Endothelial cell of umbilical vein (primary cell): ENCODE measurements at regions not wholly inside any gene's neighbourhood (a gene's known extent, or its start where the extent isn't known, plus 50 kb on each side); places are given as distances from the start of the nearest gene placed in this dataset.

ENCODE experiments used
- BruUV-seq: library from RNA; stranded (reverse); fragments of 400-500 nt; replicated peaks from 2 replicates; lab custom pipeline; 2021; lab: Mats Ljungman, UMichigan
- CTCF ChIA-PET: fragments of 300-600, 350-600 bp; sonication (Branson Sonifier 250); formaldehyde crosslinking; loops from one replicate; lab custom pipeline; 2021; ENCODE audit warnings: antibody characterized with exemption, inconsistent platforms; lab: Charles Lee
- POLR2A ChIA-PET: fragments of 300-600, 350-600 bp; sonication (Branson Sonifier 250); formaldehyde crosslinking; loops from one replicate; lab custom pipeline; 2021; ENCODE audit warnings: antibody characterized with exemption, inconsistent platforms; lab: Charles Lee
- DNase-seq: peaks from one replicate; pipeline ENCODE4 v3.0.0-alpha.2; 2011; ENCODE audit warnings: low read depth, low spot score
- FAIRE-seq: peaks from 2 replicates; lab custom pipeline; 2011; peaks lifted over from hg19 to GRCh38; lab: Jason Lieb, UNC
- H2AFZ ChIP-seq: 2 replicates; pipeline ENCODE4 v1.6.0; 2012; ENCODE audit warnings: low read depth, low read length, control low read depth, inconsistent platforms
- H3K27ac ChIP-seq: 2 replicates; pipeline ENCODE4 v1.5.1; 2011; ENCODE audit warnings: low read depth, mild to moderate bottlenecking, control low read depth, low read length, moderate library complexity; ENCODE audit not compliant: insufficient read depth
- H3K27me3 ChIP-seq, 2 experiments: 2 replicates each; pipeline versions ENCODE4 v1.6.0 to v1.6.1; 2011; ENCODE audit warnings: low read length in 2 of 2, mixed read lengths in 1 of 2; ENCODE audit not compliant: control insufficient read depth in 2 of 2, insufficient read depth in 2 of 2
- H3K36me3 ChIP-seq, 2 experiments: 2 replicates in 1 of 2; 3 replicates in 1 of 2; pipeline ENCODE4 v1.5.1; 2011; ENCODE audit warnings: low read length in 2 of 2, mild to moderate bottlenecking in 1 of 2, moderate library complexity in 1 of 2; ENCODE audit not compliant: control insufficient read depth in 2 of 2, insufficient read depth in 2 of 2; ENCODE audit errors: extremely low read depth in 1 of 2
- H3K4me1 ChIP-seq: 3 replicates; pipeline ENCODE4 v1.5.1; 2011; ENCODE audit warnings: mild to moderate bottlenecking, low read length; ENCODE audit not compliant: control insufficient read depth, insufficient read depth; ENCODE audit errors: extremely low read depth
- H3K4me2 ChIP-seq: 2 replicates; pipeline ENCODE4 v1.6.1; 2011; ENCODE audit warnings: low read length, control low read depth, mixed read lengths; ENCODE audit not compliant: insufficient read depth
- H3K4me3 ChIP-seq, 3 experiments: fragments of 200-600 bp in 1 of 3; sonication (generic), shearing (Covaris generic) in 1 of 3; replicated peaks in 1 of 3; 2 replicates each; pipeline ENCODE4 v1.5.1; 2011 to 2016; ENCODE audit warnings: control low read depth in 3 of 3, low read length in 3 of 3, mild to moderate bottlenecking in 2 of 3, inconsistent platforms in 1 of 3, low read depth in 1 of 3, moderate library complexity in 1 of 3; ENCODE audit not compliant: insufficient read depth in 1 of 3
- H3K79me2 ChIP-seq: 2 replicates; pipeline ENCODE4 v1.6.0; 2012; ENCODE audit warnings: low read length, inconsistent platforms; ENCODE audit not compliant: control insufficient read depth, insufficient read depth
- H3K9ac ChIP-seq: replicated peaks from 2 replicates; pipeline ENCODE3; 2011; ENCODE audit warnings: low read length, control low read depth; ENCODE audit not compliant: insufficient read depth; ENCODE audit errors: extremely low read depth
- H3K9me1 ChIP-seq: replicated peaks from 3 replicates; pipeline ENCODE4 v1.6.0; 2011; ENCODE audit warnings: mild to moderate bottlenecking, low read length; ENCODE audit not compliant: control insufficient read depth, insufficient read depth; ENCODE audit errors: extremely low read depth
- H3K9me3 ChIP-seq: replicated peaks from 2 replicates; pipeline ENCODE4 v1.5.1; 2012; ENCODE audit warnings: low read length, inconsistent platforms; ENCODE audit not compliant: control insufficient read depth, insufficient read depth
- H4K20me1 ChIP-seq: replicated peaks from 2 replicates; pipeline ENCODE3; 2011; ENCODE audit warnings: mild to moderate bottlenecking, low read length; ENCODE audit not compliant: control insufficient read depth, insufficient read depth; ENCODE audit errors: extremely low read depth
- CTCF ChIP-seq, 2 donors: IDR thresholded peaks; 1 replicate in 1 of 2; 2 replicates in 1 of 2; pipeline ENCODE4 v1.5.1; 2011; ENCODE audit warnings: low read length in 2 of 2, mild to moderate bottlenecking in 2 of 2, moderate library complexity in 2 of 2, control low read depth in 1 of 2, inconsistent platforms in 1 of 2, low read depth in 1 of 2; ENCODE audit not compliant: insufficient read depth in 1 of 2; ENCODE audit errors: extremely low read depth in 1 of 2
- EZH2 ChIP-seq: IDR thresholded peaks from 2 replicates; pipeline ENCODE4 v1.6.1; 2012; ENCODE audit warnings: borderline replicate concordance, low read depth, mild to moderate bottlenecking, moderate library complexity, low read length, inconsistent platforms; ENCODE audit not compliant: severe bottlenecking
- FOS ChIP-seq: IDR thresholded peaks from 2 replicates; pipeline ENCODE4 v1.6.1; 2011; ENCODE audit warnings: mild to moderate bottlenecking, low read length, moderate library complexity, borderline replicate concordance; ENCODE audit not compliant: insufficient read depth
- GATA2 ChIP-seq: IDR thresholded peaks from 2 replicates; pipeline ENCODE4 v1.7.0; 2011; ENCODE audit warnings: low read depth, mild to moderate bottlenecking, moderate library complexity, mixed read lengths, low read length; ENCODE audit not compliant: insufficient read length, insufficient read depth
- JUN ChIP-seq: IDR thresholded peaks from 2 replicates; pipeline ENCODE4 v1.6.1; 2011; ENCODE audit warnings: borderline replicate concordance, low read depth; ENCODE audit not compliant: insufficient read length, insufficient read depth
- MAX ChIP-seq: IDR thresholded peaks from 2 replicates; pipeline ENCODE4 v1.6.1; 2011; ENCODE audit not compliant: insufficient read depth, insufficient read length
- MYC ChIP-seq: IDR thresholded peaks from one replicate; pipeline ENCODE4 v1.6.1; 2011; ENCODE audit warnings: mild to moderate bottlenecking, low read depth, low read length
- POLR2A ChIP-seq: IDR thresholded peaks from 2 replicates; pipeline ENCODE4 v1.6.1; 2012; ENCODE audit warnings: low read depth, mild to moderate bottlenecking, control low read depth, low read length
- POLR2AphosphoS5 ChIP-seq: IDR thresholded peaks from 2 replicates; pipeline ENCODE4 v1.6.1; 2012; ENCODE audit warnings: low read depth, mild to moderate bottlenecking, control low read depth, low read length, moderate library complexity; ENCODE audit not compliant: insufficient read depth
- dilution Hi-C: fragments of 300-500 bp; cut with MboI; formaldehyde crosslinking; loops from one replicate; pipeline ENCODE4 v1.15.0; 2019; ENCODE audit warnings: low sequenced_read_pairs; ENCODE audit not compliant: extremely low pct_ligation_motif_present
- intact Hi-C: fragments of 100-400 bp; cut with micrococcal nuclease; formaldehyde crosslinking; loops from one replicate; pipeline ENCODE4 v1.10.0; 2022

GRCh38 chr4:81914623-81915022 is 442.9 kb upstream of the RASGEF1B start:
- H2AFZ ChIP-seq, result no peak overlapping the region
- TF ChIP-seq POLR2AphosphoS5 (no peak), CTCF (IDR thresholded peaks at IDR 0.05; ENCODE audit: extremely low read depth in 1 of 2, insufficient read depth in 1 of 2, low read depth in 1 of 2, low read length in 2 of 2) (no peak), GATA2 (no peak), MAX (no peak), POLR2A (no peak), JUN (no peak), EZH2 (no peak), MYC (no peak), FOS (no peak)
- FAIRE-seq, result no peak
- DNase-seq, result no peak
- H3K9me3 ChIP-seq, result no peaks in the 10 kb centered on the region
- no peaks in the 10 kb centered on the region for H4K20me1 ChIP-seq
- dilution Hi-C loops, result no loop called here
- no peaks in the 10 kb centered on the region for H3K27me3 ChIP-seq
- H3K36me3 ChIP-seq, result no peaks in the 10 kb centered on the region
- no peaks in the 10 kb centered on the region for H3K79me2 ChIP-seq
- POLR2A ChIA-PET, result no interaction called here
- intact Hi-C loops, result no loop called here
- no peak overlapping the region for H3K4me2 ChIP-seq
- CTCF ChIA-PET, result no interaction called here
- H3K4me3 ChIP-seq, result no peak overlapping the region
- BruUV-seq, result no TSS peak
- H3K9ac ChIP-seq, result no peak overlapping the region
- H3K9me1 ChIP-seq, result no peaks in the 10 kb centered on the region
- H3K4me1 ChIP-seq, result no peaks in the 10 kb centered on the region
- no peak overlapping the region for H3K27ac ChIP-seq
